ENCODE measurements at regions not wholly inside any gene's neighbourhood (a gene's known extent, or its start where the extent isn't known, plus 50 kb on each side); places are given as distances from the start of the nearest gene placed in this dataset.

DNA sequence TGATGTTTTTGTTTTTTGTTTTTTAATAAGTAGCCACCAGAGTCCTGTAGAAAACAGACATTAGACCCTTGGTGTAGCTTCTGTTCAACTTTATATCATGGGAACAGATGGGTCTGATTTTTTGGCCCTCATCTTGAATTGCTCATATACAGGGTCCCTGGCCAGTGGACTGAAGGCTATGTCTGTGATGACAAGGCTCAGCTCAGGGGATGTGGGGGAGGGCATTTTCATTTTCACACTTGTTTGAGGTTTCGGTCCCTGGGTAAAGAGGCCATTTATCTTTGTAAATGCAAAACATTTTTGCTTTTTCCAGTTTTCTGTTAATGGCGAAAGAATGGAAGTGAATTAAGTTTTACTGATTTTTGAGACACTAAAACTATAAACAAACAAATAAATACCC, 257.6 kb upstream of the PHYHIPL start:
- Histone ChIP-seq H3K4me1 (peaks cover 0 to 19% (median 8%) of the 10 kb centered on the region in 4 donors), H3K4me3 (no peak overlapping the region), H3K27me3 (peaks cover 0 to 3% of the 10 kb centered on the region in 2 donors), H3K27ac (no peak overlapping the region), H3K36me3 (no peaks in the 10 kb centered on the region), H3K9me3 (no peaks in the 10 kb centered on the region)
- intact Hi-C loops (cut with DNase I; ENCODE audit: low total_unique reads): no loop called here
- TF ChIP-seq, protein P1, sequence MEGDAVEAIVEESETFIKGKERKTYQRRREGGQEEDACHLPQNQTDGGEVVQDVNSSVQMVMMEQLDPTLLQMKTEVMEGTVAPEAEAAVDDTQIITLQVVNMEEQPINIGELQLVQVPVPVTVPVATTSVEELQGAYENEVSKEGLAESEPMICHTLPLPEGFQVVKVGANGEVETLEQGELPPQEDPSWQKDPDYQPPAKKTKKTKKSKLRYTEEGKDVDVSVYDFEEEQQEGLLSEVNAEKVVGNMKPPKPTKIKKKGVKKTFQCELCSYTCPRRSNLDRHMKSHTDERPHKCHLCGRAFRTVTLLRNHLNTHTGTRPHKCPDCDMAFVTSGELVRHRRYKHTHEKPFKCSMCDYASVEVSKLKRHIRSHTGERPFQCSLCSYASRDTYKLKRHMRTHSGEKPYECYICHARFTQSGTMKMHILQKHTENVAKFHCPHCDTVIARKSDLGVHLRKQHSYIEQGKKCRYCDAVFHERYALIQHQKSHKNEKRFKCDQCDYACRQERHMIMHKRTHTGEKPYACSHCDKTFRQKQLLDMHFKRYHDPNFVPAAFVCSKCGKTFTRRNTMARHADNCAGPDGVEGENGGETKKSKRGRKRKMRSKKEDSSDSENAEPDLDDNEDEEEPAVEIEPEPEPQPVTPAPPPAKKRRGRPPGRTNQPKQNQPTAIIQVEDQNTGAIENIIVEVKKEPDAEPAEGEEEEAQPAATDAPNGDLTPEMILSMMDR (IDR thresholded peaks at IDR 0.05): no peak
- DNase-seq: no peak

DNA sequence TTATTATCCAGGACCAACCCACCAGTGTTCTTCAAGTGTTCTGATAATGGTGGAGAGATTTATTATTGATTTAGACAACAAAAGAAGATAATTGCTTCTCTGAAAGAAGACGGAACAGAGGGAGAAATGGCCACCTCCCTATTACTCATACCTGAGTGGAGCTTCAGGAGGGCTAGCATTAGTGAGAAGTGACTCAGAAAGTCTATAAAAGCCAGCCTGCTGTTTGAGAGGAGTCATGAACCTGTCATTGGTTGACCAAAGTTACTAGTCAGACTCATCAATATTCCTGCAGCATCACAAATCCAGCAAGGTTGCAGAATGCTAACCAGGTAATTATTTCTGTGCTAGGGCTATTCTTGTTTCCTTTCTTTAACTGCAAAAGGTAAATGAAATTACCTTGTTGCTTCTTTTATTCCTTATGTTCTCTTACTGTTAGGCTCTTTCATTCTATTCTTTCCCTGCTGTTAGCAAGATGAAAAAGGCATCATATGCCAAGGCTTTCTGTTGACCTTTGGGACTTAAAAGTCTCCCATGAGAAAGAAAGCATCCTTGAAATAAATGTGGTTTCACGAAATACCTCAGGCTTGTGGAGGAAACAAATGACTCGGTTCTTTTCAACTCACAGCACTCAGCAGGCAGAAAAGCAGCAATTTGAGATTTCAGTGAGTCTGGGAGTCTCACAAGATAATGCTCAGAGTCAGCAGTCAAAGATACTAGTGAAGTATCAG, 256.4 kb upstream of the PHYHIPL start:
- DNase-seq: no peak
- peaks cover 0 to 19% (median 8%) of the 10 kb centered on the region in 4 donors for H3K4me1 ChIP-seq
- TF ChIP-seq, protein P1 (IDR thresholded peaks at IDR 0.05): no peak
- H3K36me3 ChIP-seq: no peaks in the 10 kb centered on the region
- H3K4me3 ChIP-seq: no peak overlapping the region
- H3K27ac ChIP-seq: no peak overlapping the region
- no peaks in the 10 kb centered on the region for H3K9me3 ChIP-seq
- intact Hi-C loops (cut with DNase I; ENCODE audit: low total_unique reads): no loop called here
- peaks cover 0 to 3% of the 10 kb centered on the region in 2 donors for H3K27me3 ChIP-seq

DNA sequence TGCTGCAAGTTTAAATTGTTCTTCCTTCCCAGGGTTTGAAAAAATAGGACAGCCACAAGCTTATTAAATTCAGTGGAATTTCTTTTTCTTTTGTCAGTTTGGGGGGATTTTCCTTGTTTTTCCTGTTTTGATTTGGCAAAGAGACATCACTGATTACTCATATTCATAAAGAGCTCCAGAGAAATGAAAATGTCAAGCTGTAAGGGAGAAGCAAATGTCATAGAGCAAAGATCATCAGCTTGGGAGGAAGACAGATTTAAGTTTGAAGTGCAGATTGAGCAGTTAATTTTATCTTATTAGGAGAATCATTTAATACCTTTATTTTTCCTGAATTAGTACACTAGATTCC, 255.8 kb upstream of the PHYHIPL start:
- no peak for DNase-seq
- Histone ChIP-seq H3K27me3 (peaks cover 0 to 3% of the 10 kb centered on the region in 2 donors), H3K9me3 (no peaks in the 10 kb centered on the region), H3K36me3 (no peaks in the 10 kb centered on the region), H3K27ac (no peak overlapping the region), H3K4me1 (peaks cover 0 to 19% (median 8%) of the 10 kb centered on the region in 4 donors), H3K4me3 (no peak overlapping the region)
- intact Hi-C loops (cut with DNase I; ENCODE audit: low total_unique reads): no loop called here
- TF ChIP-seq, protein P1 (IDR thresholded peaks at IDR 0.05): no peak

DNA sequence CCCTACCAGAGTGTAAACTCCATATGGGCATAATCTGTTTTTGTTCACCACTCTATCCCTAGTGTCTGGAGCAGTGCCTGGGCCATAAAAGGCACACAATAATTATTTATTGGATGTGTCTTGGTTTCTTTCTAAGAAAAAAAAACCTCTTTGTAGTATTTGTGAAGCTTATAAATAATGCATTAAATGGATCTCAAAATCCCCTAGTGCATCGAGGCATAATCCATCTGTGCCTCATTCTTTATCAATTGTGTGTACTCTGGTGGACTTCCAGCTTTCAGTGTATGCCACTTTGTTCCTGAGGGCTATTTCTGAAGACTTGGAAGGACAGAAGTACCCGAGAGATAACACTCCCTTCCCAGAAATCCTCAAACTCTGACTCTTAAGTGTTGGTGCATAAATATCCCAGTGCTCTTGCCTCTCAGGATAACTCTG, 255.0 kb upstream of the PHYHIPL start:
- no peak for DNase-seq
- Histone ChIP-seq H3K36me3 (no peaks in the 10 kb centered on the region), H3K27ac (no peak overlapping the region), H3K4me3 (no peak overlapping the region), H3K9me3 (no peaks in the 10 kb centered on the region), H3K27me3 (peaks cover 0 to under 1% of the 10 kb centered on the region in 2 donors), H3K4me1 (peaks cover 0 to 19% (median 8%) of the 10 kb centered on the region in 4 donors)
- intact Hi-C loops (cut with DNase I; ENCODE audit: low total_unique reads): no loop called here
- TF ChIP-seq, protein P1 (IDR thresholded peaks at IDR 0.05): no peak

DNA sequence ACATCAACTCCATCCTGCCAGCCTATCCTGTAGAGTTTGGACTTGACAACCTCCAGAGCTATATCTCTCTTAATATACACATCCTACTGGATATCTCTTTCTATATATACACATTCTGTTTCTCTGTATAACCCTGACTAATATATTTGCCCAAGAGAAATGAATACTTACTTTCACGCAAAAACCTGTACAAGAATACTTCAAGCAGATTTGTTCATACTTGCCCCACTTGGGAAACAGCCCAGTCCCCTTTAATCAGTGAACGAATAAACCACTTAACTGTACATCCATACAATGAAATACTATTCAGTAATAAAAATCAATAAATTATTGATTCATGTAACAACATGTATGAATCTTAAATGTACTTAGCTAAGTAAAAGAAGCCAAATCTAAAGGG, 251.1 kb upstream of the PHYHIPL start:
- no peaks in the 10 kb centered on the region for H3K9me3 ChIP-seq
- H3K27ac ChIP-seq: no peak overlapping the region
- intact Hi-C loops (cut with DNase I; ENCODE audit: low total_unique reads): no loop called here
- DNase-seq: no peak
- no peaks in the 10 kb centered on the region for H3K27me3 ChIP-seq
- H3K4me1 ChIP-seq: peaks cover 0 to 14% (median 6%) of the 10 kb centered on the region in 4 donors
- H3K4me3 ChIP-seq: no peak overlapping the region
- TF ChIP-seq, protein P1 (IDR thresholded peaks at IDR 0.05): no peak
- no peaks in the 10 kb centered on the region for H3K36me3 ChIP-seq

Measured in tibial artery (tissue), 4 donors.